ENCODE measurements at regions not wholly inside any gene's neighbourhood (a gene's known extent, or its start where the extent isn't known, plus 50 kb on each side); places are given as distances from the start of the nearest gene placed in this dataset.

DNA sequence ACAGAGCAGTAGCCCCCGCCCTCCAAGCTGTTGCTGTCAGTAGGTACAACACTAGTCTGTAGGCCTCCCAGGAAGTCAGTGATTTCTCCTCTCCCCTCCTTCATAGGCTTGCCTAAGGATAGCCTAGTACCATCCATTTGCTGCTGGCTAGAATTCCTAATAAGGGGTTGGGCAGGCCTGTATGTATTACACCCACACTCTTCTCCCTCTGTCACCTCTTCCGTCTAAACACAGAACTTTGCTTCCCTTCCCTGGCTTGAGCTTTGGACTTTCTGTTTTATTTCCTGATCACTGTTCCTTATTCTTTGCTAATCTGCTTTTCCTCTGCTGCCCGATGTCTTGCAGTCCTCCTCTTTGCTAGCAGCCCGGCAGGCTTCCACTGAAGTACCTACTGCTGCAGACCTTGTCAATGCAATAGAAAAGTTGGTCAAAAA, 93.4 kb upstream of the UMPS start:
- POLR2A ChIA-PET: no interaction called here
- no TSS peak for BruUV-seq (replicated peaks)

DNA sequence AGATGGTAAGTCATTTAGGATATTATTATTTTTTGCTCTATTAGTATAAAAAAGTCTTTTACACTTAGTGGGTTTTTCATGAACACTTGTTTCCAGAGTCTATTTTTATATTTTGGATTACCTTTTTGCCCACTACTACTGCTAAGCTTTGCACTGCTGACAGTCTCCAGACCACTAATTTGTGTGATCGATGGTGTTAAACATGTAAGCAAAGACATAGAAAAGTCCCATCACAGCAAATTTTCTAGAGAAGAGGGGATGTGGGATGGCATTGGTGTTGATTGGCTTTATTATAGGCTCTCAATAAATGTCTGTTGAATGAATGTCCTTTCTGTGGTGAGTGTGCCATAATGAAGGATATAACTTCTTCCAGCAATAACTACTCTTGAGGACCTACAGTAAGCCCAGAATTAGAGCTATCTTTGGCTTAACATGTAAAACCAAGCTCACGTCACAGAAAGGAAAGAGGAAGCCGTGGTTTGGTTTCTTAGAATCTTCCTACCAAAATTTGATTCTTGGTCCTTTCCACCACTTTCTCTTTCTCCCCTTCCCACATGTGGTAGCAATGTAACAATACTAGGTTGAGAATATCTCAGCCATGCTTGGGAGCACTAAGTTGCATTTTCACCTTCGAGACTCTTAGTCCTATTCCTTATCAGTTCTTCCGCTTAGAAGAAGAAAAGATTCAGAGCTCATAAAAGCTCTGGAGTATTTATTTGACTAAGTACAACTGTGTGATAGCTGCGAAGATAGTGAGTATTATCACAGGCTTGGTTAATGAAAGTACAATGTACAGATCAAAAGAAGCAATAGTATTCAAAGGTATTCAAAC, 90.6 kb upstream of the UMPS start:
- H2AFZ ChIP-seq (ENCODE audit: low read depth, low read length): no peak overlapping the region
- ChIA-PET POLR2A (no interaction called here), CTCF (interaction anchor here (1.2 to 1.4 kb wide), 2 partner anchors 49 to 80 kb away, joined by 3 to 5 read pairs; no protein-coding TSS in a partner anchor)
- no peaks in the 10 kb centered on the region for H3K36me3 ChIP-seq (ENCODE audit: control insufficient read depth in 2 of 2, extremely low read depth in 1 of 2, insufficient read depth in 2 of 2, low read length in 2 of 2)
- TF ChIP-seq GATA2 (IDR thresholded peaks at IDR 0.05; ENCODE audit: insufficient read depth, insufficient read length, low read depth, low read length) (no peak), POLR2AphosphoS5 (IDR thresholded peaks at IDR 0.05; ENCODE audit: insufficient read depth, low read depth, low read length) (no peak), JUN (IDR thresholded peaks at IDR 0.05; ENCODE audit: borderline replicate concordance, insufficient read depth, insufficient read length, low read depth) (no peak)
- TF ChIP-seq, protein P1, sequence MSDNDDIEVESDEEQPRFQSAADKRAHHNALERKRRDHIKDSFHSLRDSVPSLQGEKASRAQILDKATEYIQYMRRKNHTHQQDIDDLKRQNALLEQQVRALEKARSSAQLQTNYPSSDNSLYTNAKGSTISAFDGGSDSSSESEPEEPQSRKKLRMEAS (IDR thresholded peaks at IDR 0.05; ENCODE audit: insufficient read depth, insufficient read length): no peak
- DNase-seq (ENCODE audit: low read depth, low spot score) (no peak), FAIRE-seq (no peak)
- intact Hi-C loops (cut with micrococcal nuclease): no loop called here
- H3K27ac ChIP-seq (ENCODE audit: insufficient read depth, low read depth, low read length): no peak overlapping the region
- dilution Hi-C loops (cut with MboI; ENCODE audit: extremely low pct_ligation_motif_present, low sequenced_read_pairs): no loop called here
- BruUV-seq (replicated peaks): no TSS peak
- no peaks in the 10 kb centered on the region for H3K4me1 ChIP-seq (ENCODE audit: control insufficient read depth, extremely low read depth, insufficient read depth, low read length)
- H4K20me1 ChIP-seq (replicated peaks; ENCODE audit: control insufficient read depth, extremely low read depth, insufficient read depth, low read length): no peaks in the 10 kb centered on the region
- H3K4me2 ChIP-seq (ENCODE audit: insufficient read depth, low read length): no peak overlapping the region
- H3K79me2 ChIP-seq (ENCODE audit: control insufficient read depth, insufficient read depth, low read length): no peaks in the 10 kb centered on the region
- H3K27me3 ChIP-seq (ENCODE audit: control insufficient read depth in 2 of 2, insufficient read depth in 2 of 2, low read length in 2 of 2): peaks cover 2% of the 10 kb centered on the region in 2 experiments
- no peaks in the 10 kb centered on the region for H3K9me3 ChIP-seq (replicated peaks; ENCODE audit: control insufficient read depth, insufficient read depth, low read length)
- H3K9ac ChIP-seq (replicated peaks; ENCODE audit: extremely low read depth, insufficient read depth, low read length): no peak overlapping the region
- H3K4me3 ChIP-seq (replicated peaks in 1 of 3; ENCODE audit: insufficient read depth in 1 of 3, low read depth in 1 of 3, low read length in 3 of 3): no peak overlapping the region
- H3K9me1 ChIP-seq (replicated peaks; ENCODE audit: control insufficient read depth, extremely low read depth, insufficient read depth, low read length): no peaks in the 10 kb centered on the region

More for the DNA sequence above, 93.4 kb upstream of the UMPS start:
- dilution Hi-C loops (cut with MboI; ENCODE audit: extremely low pct_ligation_motif_present, low sequenced_read_pairs): no loop called here
- Histone ChIP-seq H3K36me3 (ENCODE audit: control insufficient read depth in 2 of 2, extremely low read depth in 1 of 2, insufficient read depth in 2 of 2, low read length in 2 of 2) (no peaks in the 10 kb centered on the region), H3K9me3 (replicated peaks; ENCODE audit: control insufficient read depth, insufficient read depth, low read length) (no peaks in the 10 kb centered on the region), H3K4me1 (ENCODE audit: control insufficient read depth, extremely low read depth, insufficient read depth, low read length) (no peaks in the 10 kb centered on the region), H4K20me1 (replicated peaks; ENCODE audit: control insufficient read depth, extremely low read depth, insufficient read depth, low read length) (no peaks in the 10 kb centered on the region), H3K9me1 (replicated peaks; ENCODE audit: control insufficient read depth, extremely low read depth, insufficient read depth, low read length) (no peaks in the 10 kb centered on the region), H3K27ac (ENCODE audit: insufficient read depth, low read depth, low read length) (no peak overlapping the region), H3K79me2 (ENCODE audit: control insufficient read depth, insufficient read depth, low read length) (no peaks in the 10 kb centered on the region), H3K4me2 (ENCODE audit: insufficient read depth, low read length) (no peak overlapping the region), H2AFZ (ENCODE audit: low read depth, low read length) (no peak overlapping the region), H3K27me3 (ENCODE audit: control insufficient read depth in 2 of 2, insufficient read depth in 2 of 2, low read length in 2 of 2) (peaks cover 2% of the 10 kb centered on the region in 2 experiments), H3K9ac (replicated peaks; ENCODE audit: extremely low read depth, insufficient read depth, low read length) (no peak overlapping the region), H3K4me3 (replicated peaks in 1 of 3; ENCODE audit: insufficient read depth in 1 of 3, low read depth in 1 of 3, low read length in 3 of 3) (no peak overlapping the region)
- no peak for DNase-seq (ENCODE audit: low read depth, low spot score)
- CTCF ChIA-PET: interaction anchor here (1.1 kb wide), 1 partner anchor 72 kb away, joined by 3 read pairs; no protein-coding TSS in a partner anchor
- intact Hi-C loops (cut with micrococcal nuclease): no loop called here
- TF ChIP-seq GATA2 (IDR thresholded peaks at IDR 0.05; ENCODE audit: insufficient read depth, insufficient read length, low read depth, low read length): no peak
- TF ChIP-seq JUN (IDR thresholded peaks at IDR 0.05; ENCODE audit: borderline replicate concordance, insufficient read depth, insufficient read length, low read depth): no peak
- TF ChIP-seq POLR2A (IDR thresholded peaks at IDR 0.05; ENCODE audit: low read depth, low read length): no peak
- FAIRE-seq: no peak
